Liver (tissue), 8 donors: ENCODE measurements at regions not wholly inside any gene's neighbourhood (a gene's known extent, or its start where the extent isn't known, plus 50 kb on each side); places are given as distances from the start of the nearest gene placed in this dataset.

Experiments used
- DNase-seq: peaks from one replicate; pipeline ENCODE4 v3.0.0-alpha.2; 2017; ENCODE audit warnings: low spot score
- H3K27ac ChIP-seq, 2 donors: one replicate each; pipeline ENCODE4 v1.7.0; 2013; ENCODE audit warnings: inconsistent platforms in 2 of 2, low read length in 2 of 2, control low read depth in 1 of 2, low read depth in 1 of 2, mild to moderate bottlenecking in 1 of 2
- H3K27me3 ChIP-seq, 4 donors: one replicate each; pipeline versions ENCODE4 v1.6.1 to v1.7.0; 2013; ENCODE audit warnings: low read length in 3 of 4, inconsistent platforms in 1 of 4, mild to moderate bottlenecking in 1 of 4, moderate library complexity in 1 of 4; ENCODE audit not compliant: control insufficient read depth in 4 of 4, insufficient read depth in 4 of 4
- H3K36me3 ChIP-seq, 4 donors: one replicate each; pipeline versions ENCODE4 v1.6.1 to v1.7.0; 2013; ENCODE audit warnings: low read length in 3 of 4, mild to moderate bottlenecking in 3 of 4, low read depth in 1 of 4, moderate library complexity in 1 of 4; ENCODE audit not compliant: control insufficient read depth in 4 of 4, insufficient read depth in 3 of 4
- H3K4me1 ChIP-seq, 4 donors: one replicate each; pipeline versions ENCODE4 v1.6.1 to v1.7.0; 2013; ENCODE audit warnings: low read length in 3 of 4, mild to moderate bottlenecking in 3 of 4, moderate library complexity in 1 of 4; ENCODE audit not compliant: control insufficient read depth in 4 of 4, insufficient read depth in 4 of 4
- H3K4me3 ChIP-seq, 3 donors: one replicate each; pipeline versions ENCODE4 v1.6.1 to v1.7.0; 2013; ENCODE audit warnings: low read length in 3 of 3, control low read depth in 1 of 3, low read depth in 1 of 3, mild to moderate bottlenecking in 1 of 3
- H3K9ac ChIP-seq, 2 donors: one replicate each; pipeline ENCODE4 v1.7.0; 2013; ENCODE audit warnings: low read length in 2 of 2, mild to moderate bottlenecking in 2 of 2, moderate library complexity in 2 of 2, control low read depth in 1 of 2, low read depth in 1 of 2
- H3K9me3 ChIP-seq, 4 donors: one replicate each; pipeline versions ENCODE4 v1.6.1 to v1.7.0; 2013; ENCODE audit warnings: low read length in 3 of 4; ENCODE audit not compliant: control insufficient read depth in 4 of 4
- EGR1 ChIP-seq, 2 donors: IDR thresholded peaks; 2 replicates each; pipeline ENCODE4 v1.6.1; 2016 to 2018; ENCODE audit warnings: antibody characterized with exemption in 2 of 2, low read depth in 2 of 2
- FOXA1 ChIP-seq: IDR thresholded peaks from 2 replicates; pipeline ENCODE4 v1.6.1; 2016; ENCODE audit warnings: antibody characterized with exemption
- FOXA2 ChIP-seq: IDR thresholded peaks from 2 replicates; pipeline ENCODE4 v1.6.1; 2016; ENCODE audit warnings: antibody characterized with exemption
- GABPA ChIP-seq, 2 donors: IDR thresholded peaks in 1 of 2; conservative IDR thresholded peaks in 1 of 2; 2 replicates each; pipeline ENCODE4 v1.6.1; 2016; ENCODE audit warnings: antibody characterized with exemption in 2 of 2, mild to moderate bottlenecking in 1 of 2, moderate library complexity in 1 of 2
- HNF4A ChIP-seq, 2 donors: conservative IDR thresholded peaks; 2 replicates each; pipeline ENCODE4 v1.6.1; 2016; ENCODE audit warnings: antibody characterized with exemption in 2 of 2, mild to moderate bottlenecking in 2 of 2
- HNF4G ChIP-seq: IDR thresholded peaks from 2 replicates; pipeline ENCODE4 v1.6.1; 2016; ENCODE audit warnings: antibody characterized with exemption
- JUND ChIP-seq, 2 donors: IDR thresholded peaks; 2 replicates each; pipeline ENCODE4 v1.6.1; 2016; ENCODE audit warnings: antibody characterized with exemption in 2 of 2
- NR2F2 ChIP-seq: IDR thresholded peaks from 2 replicates; pipeline ENCODE4 v1.6.1; 2016; ENCODE audit warnings: antibody characterized with exemption
- RAD21 ChIP-seq, 2 donors: IDR thresholded peaks; 2 replicates each; pipeline ENCODE4 v1.6.1; 2016; ENCODE audit warnings: antibody characterized with exemption in 2 of 2, mild to moderate bottlenecking in 2 of 2
- RXRA ChIP-seq, 2 donors: IDR thresholded peaks; 2 replicates each; pipeline ENCODE4 v1.6.1; 2017 to 2018; ENCODE audit warnings: antibody characterized with exemption in 2 of 2, mild to moderate bottlenecking in 1 of 2
- SP1 ChIP-seq: IDR thresholded peaks from 2 replicates; pipeline ENCODE4 v1.6.1; 2018; ENCODE audit warnings: antibody characterized with exemption, mild to moderate bottlenecking
- YY1 ChIP-seq: IDR thresholded peaks from 2 replicates; pipeline ENCODE4 v1.6.1; 2016; ENCODE audit warnings: antibody characterized with exemption, mild to moderate bottlenecking
- WGBS: extraction: QIAGEN DNeasy Blood & Tissue Kit; methylation state at CpG from one replicate; pipeline ENCODE4 v1.1.7; 2013; 5-methylcytosine and 5-hydroxymethylcytosine counted together
- TF ChIP-seq, protein P1 (sequence below): IDR thresholded peaks from 2 replicates; pipeline ENCODE4 v1.6.1; 2016; ENCODE audit warnings: antibody characterized with exemption
- TF ChIP-seq, protein P2 (sequence below): fragments of 150-350 bp; IDR thresholded peaks from 2 replicates; pipeline ENCODE4 v1.5.1; 2017; ENCODE audit warnings: improper control_type of control experiment, low read depth, low read length; ENCODE audit not compliant: missing input control
- TF ChIP-seq, protein P3 (sequence below): IDR thresholded peaks from 2 replicates; pipeline ENCODE4 v1.6.1; 2016; ENCODE audit warnings: antibody characterized with exemption, mild to moderate bottlenecking
- TF ChIP-seq, protein P4 (sequence below): IDR thresholded peaks from 2 replicates; pipeline ENCODE4 v1.6.1; 2016; ENCODE audit warnings: antibody characterized with exemption
- TF ChIP-seq, protein P5 (sequence below): IDR thresholded peaks from 2 replicates; pipeline ENCODE4 v1.6.1; 2016; ENCODE audit warnings: antibody characterized with exemption
- donor health status: healthy.
- donor health status: healthy.
- donor health status: healthy.
- donor health status: healthy.
- donor health status: healthy.

DNA sequence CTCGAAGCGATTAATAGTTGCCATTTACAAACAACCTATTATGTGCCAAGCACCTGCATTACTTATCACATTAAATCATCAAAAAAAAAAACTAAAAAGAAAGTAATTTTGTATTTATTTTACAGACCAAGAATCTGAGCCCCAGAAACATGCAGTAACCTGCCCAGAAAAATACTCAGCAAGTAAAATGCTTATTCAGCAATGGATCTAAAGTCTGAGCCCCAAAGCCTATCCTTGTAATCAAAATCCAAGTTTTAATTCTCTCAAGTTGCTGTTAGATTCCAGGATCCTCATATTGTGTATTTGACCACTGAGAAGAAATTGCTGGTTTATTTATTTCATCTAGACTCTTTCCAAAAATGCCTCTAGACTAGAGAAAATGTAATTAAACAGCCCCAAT lies 783.3 kb upstream of the API5 start:
- 94% methylated on average over 2 of the region's 2 CpGs for WGBS
- Histone ChIP-seq H3K27ac (no peak overlapping the region), H3K9ac (no peak overlapping the region), H3K36me3 (no peaks in the 10 kb centered on the region), H3K4me1 (no peaks in the 10 kb centered on the region), H3K27me3 (peaks cover 0 to 4% (median 0%) of the 10 kb centered on the region in 4 donors), H3K4me3 (no peak overlapping the region), H3K9me3 (no peaks in the 10 kb centered on the region)
- TF ChIP-seq, protein P1, sequence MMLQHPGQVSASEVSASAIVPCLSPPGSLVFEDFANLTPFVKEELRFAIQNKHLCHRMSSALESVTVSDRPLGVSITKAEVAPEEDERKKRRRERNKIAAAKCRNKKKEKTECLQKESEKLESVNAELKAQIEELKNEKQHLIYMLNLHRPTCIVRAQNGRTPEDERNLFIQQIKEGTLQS = no peak
- TF ChIP-seq RXRA (IDR thresholded peaks at IDR 0.05) = no peak
- TF ChIP-seq YY1 = no peak
- no peak for TF ChIP-seq SP1
- TF ChIP-seq FOXA1 = no peak
- no peak for TF ChIP-seq EGR1 (IDR thresholded peaks at IDR 0.05; ENCODE audit: low read depth in 2 of 2)
- TF ChIP-seq JUND (IDR thresholded peaks at IDR 0.05) = no peak
- TF ChIP-seq FOXA2 = no peak
- TF ChIP-seq, protein P2, sequence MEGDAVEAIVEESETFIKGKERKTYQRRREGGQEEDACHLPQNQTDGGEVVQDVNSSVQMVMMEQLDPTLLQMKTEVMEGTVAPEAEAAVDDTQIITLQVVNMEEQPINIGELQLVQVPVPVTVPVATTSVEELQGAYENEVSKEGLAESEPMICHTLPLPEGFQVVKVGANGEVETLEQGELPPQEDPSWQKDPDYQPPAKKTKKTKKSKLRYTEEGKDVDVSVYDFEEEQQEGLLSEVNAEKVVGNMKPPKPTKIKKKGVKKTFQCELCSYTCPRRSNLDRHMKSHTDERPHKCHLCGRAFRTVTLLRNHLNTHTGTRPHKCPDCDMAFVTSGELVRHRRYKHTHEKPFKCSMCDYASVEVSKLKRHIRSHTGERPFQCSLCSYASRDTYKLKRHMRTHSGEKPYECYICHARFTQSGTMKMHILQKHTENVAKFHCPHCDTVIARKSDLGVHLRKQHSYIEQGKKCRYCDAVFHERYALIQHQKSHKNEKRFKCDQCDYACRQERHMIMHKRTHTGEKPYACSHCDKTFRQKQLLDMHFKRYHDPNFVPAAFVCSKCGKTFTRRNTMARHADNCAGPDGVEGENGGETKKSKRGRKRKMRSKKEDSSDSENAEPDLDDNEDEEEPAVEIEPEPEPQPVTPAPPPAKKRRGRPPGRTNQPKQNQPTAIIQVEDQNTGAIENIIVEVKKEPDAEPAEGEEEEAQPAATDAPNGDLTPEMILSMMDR = no peak
- TF ChIP-seq, protein P3, sequence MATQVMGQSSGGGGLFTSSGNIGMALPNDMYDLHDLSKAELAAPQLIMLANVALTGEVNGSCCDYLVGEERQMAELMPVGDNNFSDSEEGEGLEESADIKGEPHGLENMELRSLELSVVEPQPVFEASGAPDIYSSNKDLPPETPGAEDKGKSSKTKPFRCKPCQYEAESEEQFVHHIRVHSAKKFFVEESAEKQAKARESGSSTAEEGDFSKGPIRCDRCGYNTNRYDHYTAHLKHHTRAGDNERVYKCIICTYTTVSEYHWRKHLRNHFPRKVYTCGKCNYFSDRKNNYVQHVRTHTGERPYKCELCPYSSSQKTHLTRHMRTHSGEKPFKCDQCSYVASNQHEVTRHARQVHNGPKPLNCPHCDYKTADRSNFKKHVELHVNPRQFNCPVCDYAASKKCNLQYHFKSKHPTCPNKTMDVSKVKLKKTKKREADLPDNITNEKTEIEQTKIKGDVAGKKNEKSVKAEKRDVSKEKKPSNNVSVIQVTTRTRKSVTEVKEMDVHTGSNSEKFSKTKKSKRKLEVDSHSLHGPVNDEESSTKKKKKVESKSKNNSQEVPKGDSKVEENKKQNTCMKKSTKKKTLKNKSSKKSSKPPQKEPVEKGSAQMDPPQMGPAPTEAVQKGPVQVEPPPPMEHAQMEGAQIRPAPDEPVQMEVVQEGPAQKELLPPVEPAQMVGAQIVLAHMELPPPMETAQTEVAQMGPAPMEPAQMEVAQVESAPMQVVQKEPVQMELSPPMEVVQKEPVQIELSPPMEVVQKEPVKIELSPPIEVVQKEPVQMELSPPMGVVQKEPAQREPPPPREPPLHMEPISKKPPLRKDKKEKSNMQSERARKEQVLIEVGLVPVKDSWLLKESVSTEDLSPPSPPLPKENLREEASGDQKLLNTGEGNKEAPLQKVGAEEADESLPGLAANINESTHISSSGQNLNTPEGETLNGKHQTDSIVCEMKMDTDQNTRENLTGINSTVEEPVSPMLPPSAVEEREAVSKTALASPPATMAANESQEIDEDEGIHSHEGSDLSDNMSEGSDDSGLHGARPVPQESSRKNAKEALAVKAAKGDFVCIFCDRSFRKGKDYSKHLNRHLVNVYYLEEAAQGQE = no peak
- TF ChIP-seq, protein P4, sequence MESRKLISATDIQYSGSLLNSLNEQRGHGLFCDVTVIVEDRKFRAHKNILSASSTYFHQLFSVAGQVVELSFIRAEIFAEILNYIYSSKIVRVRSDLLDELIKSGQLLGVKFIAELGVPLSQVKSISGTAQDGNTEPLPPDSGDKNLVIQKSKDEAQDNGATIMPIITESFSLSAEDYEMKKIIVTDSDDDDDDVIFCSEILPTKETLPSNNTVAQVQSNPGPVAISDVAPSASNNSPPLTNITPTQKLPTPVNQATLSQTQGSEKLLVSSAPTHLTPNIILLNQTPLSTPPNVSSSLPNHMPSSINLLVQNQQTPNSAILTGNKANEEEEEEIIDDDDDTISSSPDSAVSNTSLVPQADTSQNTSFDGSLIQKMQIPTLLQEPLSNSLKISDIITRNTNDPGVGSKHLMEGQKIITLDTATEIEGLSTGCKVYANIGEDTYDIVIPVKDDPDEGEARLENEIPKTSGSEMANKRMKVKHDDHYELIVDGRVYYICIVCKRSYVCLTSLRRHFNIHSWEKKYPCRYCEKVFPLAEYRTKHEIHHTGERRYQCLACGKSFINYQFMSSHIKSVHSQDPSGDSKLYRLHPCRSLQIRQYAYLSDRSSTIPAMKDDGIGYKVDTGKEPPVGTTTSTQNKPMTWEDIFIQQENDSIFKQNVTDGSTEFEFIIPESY = no peak
- TF ChIP-seq, protein P5, sequence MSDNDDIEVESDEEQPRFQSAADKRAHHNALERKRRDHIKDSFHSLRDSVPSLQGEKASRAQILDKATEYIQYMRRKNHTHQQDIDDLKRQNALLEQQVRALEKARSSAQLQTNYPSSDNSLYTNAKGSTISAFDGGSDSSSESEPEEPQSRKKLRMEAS = no peak
- TF ChIP-seq RAD21 (IDR thresholded peaks at IDR 0.05) = no peak
- TF ChIP-seq GABPA (IDR thresholded peaks at IDR 0.05 in 1 of 2, conservative IDR thresholded peaks at IDR 0.05 in 1 of 2) = no peak
- DNase-seq = no peak

DNA sequence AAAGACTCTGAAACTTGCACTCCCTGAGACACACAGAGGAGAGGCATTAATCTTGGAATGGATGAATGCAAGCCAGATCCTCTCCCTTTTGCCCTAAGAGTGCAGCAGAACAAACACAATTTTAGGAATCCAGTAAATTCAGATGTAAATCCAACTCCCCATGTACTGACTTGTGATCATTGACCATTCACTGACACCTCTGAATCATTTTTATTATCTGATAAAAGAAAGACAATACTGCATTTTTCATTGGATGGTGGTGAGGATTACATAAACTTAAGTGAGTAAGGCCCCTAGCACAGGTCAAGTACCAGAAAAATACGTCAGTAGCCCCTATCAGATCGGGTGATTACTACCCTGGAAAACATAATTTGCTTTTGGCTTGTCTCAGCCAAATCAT lies 782.9 kb upstream of the API5 start:
- WGBS = 65% methylated on average over 2 of the region's 2 CpGs
- no peak for TF ChIP-seq HNF4A (conservative IDR thresholded peaks at IDR 0.05)
- TF ChIP-seq HNF4G = no peak
- TF ChIP-seq NR2F2 = no peak
- TF ChIP-seq RXRA (IDR thresholded peaks at IDR 0.05) = no peak
- no peak for TF ChIP-seq JUND (IDR thresholded peaks at IDR 0.05)
- TF ChIP-seq, protein P3 = no peak
- no peak for TF ChIP-seq YY1
- no peak for TF ChIP-seq FOXA2
- TF ChIP-seq EGR1 (IDR thresholded peaks at IDR 0.05; ENCODE audit: low read depth in 2 of 2) = no peak
- TF ChIP-seq SP1 = no peak
- Histone ChIP-seq H3K9ac (no peak overlapping the region), H3K27me3 (peaks cover 0 to 4% (median 0%) of the 10 kb centered on the region in 4 donors), H3K36me3 (no peaks in the 10 kb centered on the region), H3K27ac (no peak overlapping the region), H3K9me3 (no peaks in the 10 kb centered on the region), H3K4me1 (no peaks in the 10 kb centered on the region), H3K4me3 (no peak overlapping the region)
- no peak for DNase-seq
